A549 (cell line): ENCODE measurements at regions not wholly inside any gene's neighbourhood (a gene's known extent, or its start where the extent isn't known, plus 50 kb on each side); places are given as distances from the start of the nearest gene placed in this dataset.

Experiments
- ATAC-seq, 2 experiments: fragments of 200-7000 bp in 1 of 2; fragments of >200 bp in 1 of 2; cut with Nextera tagmentation in 1 of 2; cut with Tn5 transposase in 1 of 2; 3 replicates each; pipeline versions ENCODE4 v1.8.0 to v1.9.1; 2018 to 2020; ENCODE audit warnings: mild to moderate bottlenecking in 1 of 2, moderate library complexity in 1 of 2
- CTCF ChIA-PET: fragments of 300-600 bp; sonication (Branson Sonifier 250); formaldehyde crosslinking; extraction: SDS; loops from one replicate; lab custom pipeline; 2021; ENCODE audit warnings: antibody characterized with exemption, inconsistent platforms; lab: Yijun Ruan, JAX
- POLR2A ChIA-PET: fragments of 350-600 bp; formaldehyde crosslinking; extraction: SDS; loops from one replicate; lab custom pipeline; 2021; ENCODE audit warnings: antibody characterized with exemption, inconsistent platforms; lab: Yijun Ruan, JAX
- DNase-seq, 2 experiments: peaks; one replicate each; pipeline versions ENCODE4 v3.0.0 to v3.0.0-alpha.2; 2011 to 2016; ENCODE audit warnings: low read depth in 1 of 2, low spot score in 1 of 2
- FAIRE-seq: peaks from 2 replicates; lab custom pipeline; 2011; peaks lifted over from hg19 to GRCh38; lab: Jason Lieb, UNC
- H3K27ac ChIP-seq, 2 experiments: fragments of >200 bp; sonication (Bioruptor Twin); formaldehyde crosslinking; 3 replicates each; pipeline ENCODE4 v1.5.1; 2016 to 2017
- H3K4me1 ChIP-seq: fragments of >200 bp; sonication (Bioruptor Twin); formaldehyde crosslinking; 3 replicates; pipeline ENCODE4 v1.6.1; 2016
- H3K4me2 ChIP-seq: fragments of >200 bp; sonication (Bioruptor Twin); formaldehyde crosslinking; 3 replicates; pipeline ENCODE4 v1.6.1; 2016
- H3K4me3 ChIP-seq: fragments of >200 bp; sonication (Bioruptor Twin); formaldehyde crosslinking; 3 replicates; pipeline ENCODE4 v1.5.1; 2016
- H3K9me3 ChIP-seq: fragments of >200 bp; sonication (Bioruptor Twin); formaldehyde crosslinking; 3 replicates; pipeline ENCODE4 v1.6.1; 2016
- ATOH8 ChIP-seq: fragments of 250-450 bp; sonication (Bioruptor Pico); IDR thresholded peaks from 2 replicates; pipeline ENCODE4 v1.5.0; 2020; ENCODE audit warnings: low read depth, mild to moderate bottlenecking, moderate library complexity
- BHLHE40 ChIP-seq: IDR thresholded peaks from 2 replicates; pipeline ENCODE4 v1.6.1; 2012; ENCODE audit warnings: low read depth, low read length, inconsistent platforms
- EHF ChIP-seq: fragments of 250-450 bp; sonication (Bioruptor Pico); IDR thresholded peaks from 2 replicates; pipeline ENCODE4 v1.5.0; 2020; ENCODE audit warnings: mild to moderate bottlenecking
- EHMT2 ChIP-seq: fragments of 200-600 bp; sonication (generic); IDR thresholded peaks from 2 replicates; pipeline ENCODE4 v1.6.1; 2016; ENCODE audit warnings: antibody characterized with exemption, low read depth, mild to moderate bottlenecking, moderate library complexity
- FOSB ChIP-seq: fragments of 250-450 bp; sonication (Bioruptor Pico); IDR thresholded peaks from 2 replicates; pipeline ENCODE4 v1.5.0; 2020; ENCODE audit warnings: mild to moderate bottlenecking, moderate library complexity
- FOSL2 ChIP-seq, 2 experiments: fragments of 450-650 bp in 1 of 2; fragments of >200 bp in 1 of 2; sonication (Bioruptor Twin) in 1 of 2; formaldehyde crosslinking; IDR thresholded peaks; 2 replicates each; pipeline versions ENCODE4 v1.5.0 to v1.6.1; 2016 to 2020; ENCODE audit warnings: mild to moderate bottlenecking in 1 of 2, moderate library complexity in 1 of 2
- GATA3 ChIP-seq: IDR thresholded peaks from 2 replicates; pipeline ENCODE4 v1.6.1; 2012; ENCODE audit warnings: borderline replicate concordance
- HDAC2 ChIP-seq: fragments of 200-600 bp; sonication (generic); IDR thresholded peaks from 2 replicates; pipeline ENCODE4 v1.6.1; 2016
- HEYL ChIP-seq: fragments of 250-450 bp; sonication (Bioruptor Pico); IDR thresholded peaks from 2 replicates; pipeline ENCODE4 v1.8.0; 2021; ENCODE audit warnings: mild to moderate bottlenecking, moderate library complexity
- HMGXB4 ChIP-seq: fragments of 250-450 bp; sonication (Bioruptor Pico); IDR thresholded peaks from 2 replicates; pipeline ENCODE4 v1.5.0; 2021; ENCODE audit warnings: mild to moderate bottlenecking, moderate library complexity, borderline replicate concordance
- HOXA7 ChIP-seq: fragments of 250-450 bp; sonication (Bioruptor Pico); IDR thresholded peaks from 2 replicates; pipeline ENCODE4 v1.5.0; 2020; ENCODE audit warnings: mild to moderate bottlenecking, moderate library complexity
- HOXB13 ChIP-seq: fragments of 250-450 bp; sonication (Bioruptor Pico); IDR thresholded peaks from 2 replicates; pipeline ENCODE4 v1.5.0; 2020; ENCODE audit warnings: low read depth, mild to moderate bottlenecking, moderate library complexity
- JUNB ChIP-seq: fragments of >200 bp; sonication (Bioruptor Twin); formaldehyde crosslinking; IDR thresholded peaks from 2 replicates; pipeline ENCODE4 v1.6.1; 2016
- KDM1A ChIP-seq: fragments of 200-600 bp; sonication (generic); IDR thresholded peaks from 2 replicates; pipeline ENCODE4 v1.6.1; 2016; ENCODE audit warnings: low read depth, mild to moderate bottlenecking
- MAZ ChIP-seq: fragments of 150-350 bp; IDR thresholded peaks from 2 replicates; pipeline ENCODE4 v1.6.1; 2014; ENCODE audit warnings: antibody characterized with exemption, low read depth, low read length, borderline replicate concordance
- NPAS2 ChIP-seq: fragments of 250-450 bp; sonication (Bioruptor Pico); IDR thresholded peaks from 2 replicates; pipeline ENCODE4 v1.8.0; 2022; ENCODE audit warnings: mild to moderate bottlenecking, moderate library complexity, borderline replicate concordance
- NR3C1 ChIP-seq: fragments of >200 bp; sonication (Bioruptor Twin); formaldehyde crosslinking; IDR thresholded peaks from 3 replicates; pipeline ENCODE4 v1.6.1; 2017
- PHF8 ChIP-seq: fragments of 200-600 bp; sonication (generic); IDR thresholded peaks from 2 replicates; pipeline ENCODE4 v1.6.1; 2016; ENCODE audit warnings: low read depth, mild to moderate bottlenecking, antibody characterized with exemption, moderate library complexity, borderline replicate concordance
- POLR2A ChIP-seq: IDR thresholded peaks from 2 replicates; pipeline ENCODE4 v1.6.1; 2012; ENCODE audit warnings: mild to moderate bottlenecking, low read length
- RAD21 ChIP-seq, 2 experiments: fragments of >200 bp in 1 of 2; sonication (Bioruptor Twin) in 1 of 2; formaldehyde crosslinking in 1 of 2; IDR thresholded peaks in 1 of 2; conservative IDR thresholded peaks in 1 of 2; 2 replicates in 1 of 2; 3 replicates in 1 of 2; pipeline ENCODE4 v1.6.1; 2012 to 2018; ENCODE audit warnings: inconsistent platforms in 1 of 2
- RCOR1 ChIP-seq: fragments of 150-350 bp; IDR thresholded peaks from 2 replicates; pipeline ENCODE4 v1.6.1; 2014; ENCODE audit warnings: antibody characterized with exemption, low read length, low read depth
- SMC3 ChIP-seq: fragments of >200 bp; sonication (Bioruptor Twin); formaldehyde crosslinking; IDR thresholded peaks from 3 replicates; pipeline ENCODE4 v1.6.1; 2018; ENCODE audit warnings: inconsistent platforms
- USF2 ChIP-seq: fragments of 450-650 bp; IDR thresholded peaks from 2 replicates; pipeline ENCODE4 v1.6.1; 2014; ENCODE audit warnings: antibody characterized with exemption
- ZFP36 ChIP-seq: fragments of 450-650 bp; IDR thresholded peaks from 2 replicates; pipeline ENCODE4 v1.6.1; 2014; ENCODE audit warnings: borderline replicate concordance; ENCODE audit not compliant: partially characterized antibody
- ZNF302 ChIP-seq: fragments of 250-450 bp; sonication (Bioruptor Pico); IDR thresholded peaks from 2 replicates; pipeline ENCODE4 v1.9.0; 2021; ENCODE audit warnings: inconsistent platforms, mild to moderate bottlenecking, moderate library complexity
- WGBS: methylation state at CpG from one replicate; pipeline ENCODE4 v1.1.6; 2017; ENCODE audit errors: missing lambda C conversion rate; 5-methylcytosine and 5-hydroxymethylcytosine counted together

- no peaks in the 10 kb centered on the region for H3K9me3 ChIP-seq
- DNase-seq (no peak), FAIRE-seq (no peak)
- CTCF ChIA-PET = no interaction called here
- no peaks in the 10 kb centered on the region for H3K4me1 ChIP-seq
- no peak overlapping the region for H3K27ac ChIP-seq
- no peak overlapping the region for H3K4me3 ChIP-seq
- H3K4me2 ChIP-seq = no peak overlapping the region
- TF ChIP-seq FOSB = no peak
- TF ChIP-seq NPAS2 = no peak
- no peak for TF ChIP-seq EHF (CRISPR knock-in tag)
- TF ChIP-seq KDM1A = no peak
- no peak for TF ChIP-seq EHMT2
- no peak for TF ChIP-seq BHLHE40
- TF ChIP-seq, all 56 proteins: peak for 0
- no peak for ATAC-seq
- 6% methylated on average over 1 of the region's 1 CpG for WGBS
- POLR2A ChIA-PET = no interaction called here
Observed at GRCh38 chr4:22895482-22895881, 202.7 kb downstream of the GBA3 start.

GRCh38 chr4:22884157-22884556, 191.4 kb downstream of the GBA3 start:
- no peaks in the 10 kb centered on the region for H3K9me3 ChIP-seq
- no peak overlapping the region for H3K4me3 ChIP-seq
- FAIRE-seq = no peak
- H3K27ac ChIP-seq = no peak overlapping the region
- ChIA-PET CTCF (no interaction called here), POLR2A (no interaction called here)
- no peak for DNase-seq
- no peak for ATAC-seq
- H3K4me2 ChIP-seq = no peak overlapping the region
- no peak for TF ChIP-seq SMC3
- TF ChIP-seq KDM1A = no peak
- no peak for TF ChIP-seq HEYL (CRISPR knock-in tag)
- no peak for TF ChIP-seq RCOR1
- TF ChIP-seq PHF8 = no peak
- no peak for TF ChIP-seq ZFP36
- no peak for TF ChIP-seq NPAS2
- no peak for TF ChIP-seq ATOH8
- TF ChIP-seq RAD21 (conservative IDR thresholded peaks at IDR 0.05 in 1 of 2, IDR thresholded peaks at IDR 0.05 in 1 of 2) = no peak
- H3K4me1 ChIP-seq = no peaks in the 10 kb centered on the region

- CTCF ChIA-PET = no interaction called here
- POLR2A ChIA-PET = no interaction called here
Observed at GRCh38 chr4:22881411-22881810, 188.7 kb downstream of the GBA3 start.

More at GRCh38 chr4:22881411-22881810, 188.7 kb downstream of the GBA3 start:
- Histone ChIP-seq H3K9me3 (no peaks in the 10 kb centered on the region), H3K4me2 (no peak overlapping the region), H3K4me1 (no peaks in the 10 kb centered on the region), H3K4me3 (no peak overlapping the region), H3K27ac (no peak overlapping the region)
- FAIRE-seq = no peak
- TF ChIP-seq HDAC2 (no peak), USF2 (no peak), ZNF302 (no peak), FOSL2 (IDR thresholded peaks at IDR 0.05) (no peak), FOSL2 (CRISPR knock-in tag; IDR thresholded peaks at IDR 0.05) (no peak), NR3C1 (no peak), JUNB (no peak), EHF (CRISPR knock-in tag) (no peak), HMGXB4 (CRISPR knock-in tag) (no peak), GATA3 (no peak), HOXB13 (CRISPR knock-in tag) (no peak), MAZ (no peak), POLR2A (no peak), RAD21 (conservative IDR thresholded peaks at IDR 0.05 in 1 of 2, IDR thresholded peaks at IDR 0.05 in 1 of 2) (no peak), HOXA7 (CRISPR knock-in tag) (no peak)
- no peak for ATAC-seq
- DNase-seq = no peak
